NCI-H2107 treated with DMSO at 0.1 percent for 48 hours (cell line): ENCODE measurements at regions not wholly inside any gene's neighbourhood (a gene's known extent, or its start where the extent isn't known, plus 50 kb on each side); places are given as distances from the start of the nearest gene placed in this dataset.

Experiments
- DNase-seq: peaks from one replicate; lab custom pipeline; 2025; ENCODE audit not compliant: unreplicated experiment; lab: John Stamatoyannopoulos, UW

DNA sequence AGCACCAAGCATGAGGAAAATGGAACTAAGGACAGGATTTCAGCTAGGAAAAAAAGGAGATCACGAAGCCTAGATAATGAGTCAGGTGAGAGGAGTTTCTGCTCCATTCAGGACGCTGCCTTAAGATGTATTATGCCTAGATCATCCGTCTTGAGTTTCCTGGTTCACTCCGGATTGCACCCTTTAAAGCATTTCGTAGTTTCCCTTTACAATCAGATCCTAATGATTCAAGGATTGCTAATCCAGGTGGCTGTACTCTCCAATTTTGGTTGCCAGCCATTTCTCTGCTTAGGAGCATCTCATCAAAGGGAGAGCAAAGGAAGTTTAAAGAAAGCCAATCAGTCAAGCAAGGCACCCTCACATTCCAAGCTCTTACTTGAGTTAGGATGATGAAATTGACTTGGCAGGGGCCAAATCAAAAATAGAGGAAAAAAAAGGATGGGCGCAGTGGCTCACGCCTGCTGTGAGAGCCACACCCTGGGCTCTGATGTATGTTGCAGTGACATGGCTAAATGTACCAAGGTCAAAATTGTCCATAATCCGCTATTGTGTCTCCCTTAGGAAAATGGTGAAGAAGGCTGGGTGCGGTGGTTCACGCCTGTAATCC lies 156.9 kb upstream of the SOD1 start:
- DNase-seq, result no peak

DNA sequence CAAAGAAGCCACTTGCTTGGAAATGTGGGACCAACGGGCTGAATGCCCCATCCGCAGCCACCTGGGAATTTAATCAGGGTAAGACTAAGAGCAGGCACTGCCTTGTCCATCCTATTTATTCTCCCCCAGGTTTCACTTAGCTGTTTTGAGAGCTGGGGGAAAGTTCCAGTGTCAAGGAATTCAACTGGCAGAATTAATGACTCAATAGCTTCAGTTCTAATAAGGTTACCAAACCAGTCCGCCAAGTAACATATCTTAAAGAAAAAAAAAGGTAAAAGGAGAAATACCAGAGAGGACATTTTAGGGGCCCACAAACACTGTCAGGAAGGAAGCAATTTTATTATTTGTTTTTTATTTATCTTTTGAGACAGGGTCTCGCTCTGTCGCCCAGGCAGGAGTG lies 157.6 kb upstream of the SOD1 start:
- no peak for DNase-seq

GRCh38 chr21:31500982-31501381 lies 156.9 kb upstream of the TIAM1 start:
- no peak for DNase-seq

- DNase-seq, result no peak
Measured at GRCh38 chr21:31500071-31500470, 156.0 kb upstream of the TIAM1 start.

DNA sequence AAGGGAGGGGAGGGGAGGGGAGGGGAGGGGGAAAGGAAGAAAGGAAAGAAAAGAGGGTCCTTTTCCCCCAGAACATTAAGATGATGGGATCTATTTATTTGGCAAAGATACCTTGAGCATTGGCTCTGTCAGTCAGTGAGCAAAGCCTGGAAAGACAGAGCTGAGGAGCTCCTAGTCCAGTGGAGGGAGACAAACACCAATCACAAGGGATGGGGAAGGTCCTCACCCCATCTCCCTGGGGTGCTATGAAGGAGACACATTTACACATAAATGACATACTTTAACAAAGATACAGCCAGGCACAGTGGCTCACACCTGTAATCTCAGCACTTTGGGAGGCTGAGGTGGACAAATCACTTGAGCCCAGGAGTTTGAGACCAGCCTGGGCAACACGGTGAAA lies 154.9 kb upstream of the TIAM1 start:
- no peak for DNase-seq

DNA sequence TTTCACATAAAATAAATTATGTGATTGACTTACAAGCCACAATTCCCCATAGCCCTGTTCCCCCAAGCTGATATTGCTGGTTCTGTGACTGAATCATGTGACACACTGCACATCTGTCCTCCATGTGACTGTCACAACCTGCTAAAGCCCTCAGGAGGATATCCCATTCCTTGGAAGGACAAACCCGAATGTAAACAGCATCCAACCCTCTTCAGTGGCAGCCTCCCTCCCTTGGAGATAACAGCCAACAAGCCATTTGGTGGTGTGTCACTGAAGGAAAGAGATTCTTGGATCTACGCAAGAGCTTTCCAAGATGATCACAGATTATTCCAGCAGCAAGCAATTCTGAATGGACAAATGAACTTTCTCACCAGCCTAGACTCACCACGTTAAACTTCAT lies 153.9 kb upstream of the TIAM1 start:
- DNase-seq, result no peak

DNA sequence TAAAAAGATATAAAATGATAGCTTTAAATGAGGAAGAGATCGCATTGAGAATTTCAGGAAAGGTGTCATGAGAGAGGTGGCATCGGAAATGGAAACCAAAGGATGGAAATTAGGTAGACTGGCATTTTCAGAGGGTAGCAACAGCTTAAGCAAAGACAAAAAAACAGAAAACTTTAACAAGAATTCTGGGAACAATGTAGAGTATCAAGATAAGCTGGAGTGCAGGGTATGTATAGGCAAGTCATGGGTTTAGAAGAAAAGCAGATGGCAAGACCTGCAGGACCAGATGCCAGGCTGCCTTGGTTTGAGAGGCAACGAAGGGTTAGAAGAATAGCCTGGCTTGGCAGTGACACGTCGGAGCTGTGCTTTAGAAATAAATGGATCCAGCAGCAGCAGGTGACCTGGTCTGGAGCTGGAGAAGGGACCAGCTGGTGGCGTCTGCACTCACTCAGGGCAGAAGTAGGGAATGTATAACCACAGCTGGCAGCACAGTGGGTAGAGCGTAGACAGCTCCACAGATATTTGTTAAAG lies 149.4 kb upstream of the TIAM1 start:
- DNase-seq, result no peak

DNA sequence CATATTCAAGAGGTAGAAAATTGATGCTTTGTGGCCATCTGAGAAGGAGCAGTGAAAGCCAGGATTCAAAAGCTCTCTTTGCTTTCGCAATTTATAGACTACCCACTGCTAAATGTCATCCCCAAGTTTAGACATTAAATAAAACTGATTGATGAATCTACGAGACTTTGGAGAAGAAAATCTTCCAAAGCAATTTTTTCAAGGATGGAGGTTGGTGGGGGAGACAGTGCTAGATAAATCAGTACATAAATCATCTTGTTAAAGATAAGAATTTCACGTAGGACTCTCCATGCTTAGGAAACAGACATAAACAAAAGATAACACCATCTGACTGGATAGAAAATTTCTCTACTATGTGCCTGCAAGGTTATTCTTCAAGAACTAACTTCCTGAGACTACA lies 147.6 kb upstream of the TIAM1 start:
- no peak for DNase-seq

DNA sequence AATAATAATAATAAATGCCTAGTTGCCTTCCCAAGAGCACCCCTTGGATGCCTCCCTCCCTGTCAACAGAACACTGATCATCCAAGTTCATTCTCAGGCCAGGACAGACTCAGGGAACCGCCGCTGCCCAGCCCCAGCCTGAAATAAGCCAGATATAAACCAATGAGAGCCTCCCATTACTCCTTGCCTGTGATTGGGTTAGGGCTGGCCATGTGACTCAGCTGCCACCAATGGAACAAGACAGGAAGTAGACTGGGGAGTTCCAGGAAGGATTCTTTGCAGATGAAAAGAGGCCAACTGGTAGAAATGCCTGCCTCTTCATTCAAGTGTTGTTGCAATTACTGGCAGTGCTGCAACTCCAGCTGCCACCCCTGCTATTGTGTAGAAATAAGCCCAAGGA lies 146.4 kb upstream of the TIAM1 start:
- no peak for DNase-seq

DNA sequence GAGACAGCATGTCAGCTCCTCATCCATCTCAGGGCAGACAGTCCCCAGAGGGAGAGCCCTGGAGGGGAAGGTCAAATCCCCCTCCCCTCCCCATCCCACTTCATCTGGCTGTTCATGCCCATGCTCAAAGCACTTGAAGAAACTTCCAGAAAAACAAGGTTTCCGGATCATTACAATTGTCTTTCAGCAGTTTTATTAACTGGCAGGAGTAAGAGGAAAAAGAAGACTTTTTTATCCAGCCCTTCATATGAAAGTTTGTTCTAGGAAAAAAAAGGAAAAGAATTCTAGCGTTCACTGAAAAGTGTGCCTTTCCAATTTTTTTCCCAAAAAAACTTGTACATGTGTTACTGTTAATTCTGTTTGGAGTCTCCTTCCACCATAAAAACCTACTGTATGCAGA lies 145.7 kb upstream of the TIAM1 start:
- no peak for DNase-seq

GRCh38 chr21:31489014-31489413 lies 145.0 kb upstream of the TIAM1 start:
- no peak for DNase-seq

GRCh38 chr21:31484219-31484618 lies 140.2 kb upstream of the TIAM1 start:
- DNase-seq, result no peak

- no peak for DNase-seq
Measured at GRCh38 chr21:31483146-31483545, 139.1 kb upstream of the TIAM1 start.

GRCh38 chr21:31482460-31482859 lies 138.4 kb upstream of the TIAM1 start:
- DNase-seq, result no peak

- DNase-seq, result no peak
Measured at GRCh38 chr21:31480228-31480627, 136.2 kb upstream of the TIAM1 start.

- DNase-seq, result peak; percentile 22
Measured at GRCh38 chr21:31479714-31480113, 135.7 kb upstream of the TIAM1 start.

GRCh38 chr21:31479222-31479621 lies 135.2 kb upstream of the TIAM1 start:
- no peak for DNase-seq

GRCh38 chr21:31476263-31477022 lies 132.4 kb upstream of the TIAM1 start:
- DNase-seq, result no peak

- no peak for DNase-seq
Measured at GRCh38 chr21:31475223-31475622, 131.2 kb upstream of the TIAM1 start.

DNA sequence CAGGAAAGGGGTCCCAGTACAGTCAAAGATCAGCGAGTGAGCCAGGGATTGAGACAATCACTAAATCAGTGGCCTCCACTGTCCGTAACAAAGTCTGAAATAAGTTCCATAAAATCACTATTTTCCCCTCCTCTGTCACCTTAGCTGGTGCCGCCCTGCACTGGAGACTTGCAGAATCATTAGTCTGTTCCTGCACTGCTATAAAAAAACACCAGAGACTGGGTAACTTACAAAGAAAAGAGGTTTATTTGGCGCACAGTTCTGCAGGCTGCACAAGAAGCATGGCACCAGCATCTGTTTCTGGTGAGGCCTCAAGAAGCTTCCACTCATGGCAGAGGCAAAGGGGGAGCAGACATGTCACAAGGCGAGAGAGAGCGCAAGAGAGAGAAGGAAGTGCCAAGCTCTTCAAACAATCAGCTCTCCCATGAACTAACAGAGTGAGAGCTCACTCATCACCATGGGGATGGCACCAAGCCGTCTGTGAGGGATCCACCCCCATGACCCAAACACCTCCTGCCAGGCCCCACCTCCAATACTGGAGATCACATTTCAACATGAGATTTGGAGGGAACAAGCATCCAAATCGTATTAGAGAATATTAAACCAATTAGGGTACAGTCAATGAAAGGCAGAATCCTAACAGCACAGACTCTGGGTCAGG lies 129.8 kb upstream of the TIAM1 start:
- no peak for DNase-seq

- DNase-seq, result no peak
Measured at GRCh38 chr21:31471865-31472264, 127.8 kb upstream of the TIAM1 start.
